Right renal cortex interstitium (tissue), 3 donors: ENCODE measurements at regions not wholly inside any gene's neighbourhood (a gene's known extent, or its start where the extent isn't known, plus 50 kb on each side); places are given as distances from the start of the nearest gene placed in this dataset.
"Not testable (repeated sequence)": the region's sequence is repeated elsewhere in the genome, so short reads cannot be mapped to it uniquely, and the experiment has no call there.

Experiments used
- DNase-seq, 3 donors: peaks; one replicate each; pipeline ENCODE4 v3.0.0-alpha.2; 2013; ENCODE audit warnings: low read depth in 3 of 3, low spot score in 2 of 3

DNA sequence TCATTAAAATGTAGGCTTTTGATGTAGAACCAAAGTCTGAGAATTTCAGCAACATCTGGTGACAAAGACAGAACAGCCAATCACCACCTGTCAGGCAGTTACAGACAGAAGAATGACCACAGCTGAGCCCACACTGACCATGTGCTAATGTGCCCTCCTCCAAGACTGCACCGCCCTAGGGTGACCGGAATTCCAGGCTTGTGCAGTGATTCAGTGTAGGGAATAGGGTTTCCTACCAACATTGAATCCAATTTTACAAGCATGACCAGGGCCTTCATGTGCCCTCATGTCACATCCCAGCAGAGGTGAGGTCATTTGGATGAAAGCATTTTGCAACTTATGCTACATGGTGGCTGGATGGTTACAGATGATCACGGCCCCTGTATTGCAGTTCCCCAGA, 412.5 kb downstream of the SOX2 start:
- DNase-seq, result no peak

DNA sequence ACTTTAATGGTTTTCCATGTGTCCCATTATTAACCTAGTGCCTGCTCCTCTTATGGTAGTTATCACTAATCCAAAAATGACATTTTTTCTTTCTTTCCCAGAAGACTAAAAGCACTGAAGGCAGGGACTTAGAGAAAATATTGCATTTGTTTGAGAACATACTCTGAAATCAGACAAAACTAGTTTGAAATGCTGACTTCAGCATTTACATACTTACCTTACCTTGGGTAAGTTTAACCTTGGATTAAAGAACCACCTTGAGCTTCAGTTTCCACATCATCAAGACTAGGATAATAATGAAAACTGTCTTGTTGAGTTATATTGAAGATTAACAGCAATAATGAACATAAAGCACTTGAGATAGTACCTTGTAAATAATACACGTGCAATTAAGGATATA, 413.0 kb downstream of the SOX2 start:
- no peak for DNase-seq

DNA sequence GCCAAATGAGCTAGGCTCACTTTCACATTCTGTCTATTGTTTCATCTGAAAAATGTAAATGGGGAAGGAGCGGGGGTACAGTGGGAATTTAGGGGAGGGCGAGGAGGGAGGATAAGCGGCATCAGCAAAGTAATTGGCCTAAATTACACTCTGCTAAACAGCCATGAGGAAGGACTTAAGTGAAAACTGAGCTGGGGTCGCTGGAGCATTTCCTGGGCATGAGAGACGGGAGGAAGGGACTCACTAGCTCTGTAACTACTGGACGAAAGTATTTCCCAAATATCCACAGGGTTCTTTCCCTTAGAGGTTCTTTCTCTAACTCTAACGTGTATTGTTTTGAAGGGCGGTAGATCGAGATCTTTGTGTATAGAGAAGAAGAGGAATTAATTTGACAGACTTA, 418.0 kb downstream of the SOX2 start:
- DNase-seq, result no peak

DNA sequence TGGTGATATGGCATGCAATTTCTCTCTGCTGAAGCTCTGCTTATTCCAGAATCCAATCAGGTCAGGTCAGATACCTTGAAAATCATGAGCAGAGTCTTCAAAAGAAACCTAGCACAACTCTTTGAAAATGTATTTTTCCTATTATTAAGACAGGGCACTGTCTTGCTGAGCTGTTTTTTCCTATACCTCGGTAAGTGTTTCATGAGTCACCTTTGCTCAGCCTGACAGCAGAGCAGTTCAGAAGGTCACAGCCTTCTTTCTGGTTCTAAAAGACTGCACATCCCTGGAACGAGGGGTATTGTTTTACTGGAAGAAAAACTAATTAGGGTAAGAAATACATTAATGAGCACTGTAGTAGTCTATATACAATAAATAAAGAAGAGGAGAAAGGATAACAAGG, 422.0 kb downstream of the SOX2 start:
- DNase-seq, result no peak

DNA sequence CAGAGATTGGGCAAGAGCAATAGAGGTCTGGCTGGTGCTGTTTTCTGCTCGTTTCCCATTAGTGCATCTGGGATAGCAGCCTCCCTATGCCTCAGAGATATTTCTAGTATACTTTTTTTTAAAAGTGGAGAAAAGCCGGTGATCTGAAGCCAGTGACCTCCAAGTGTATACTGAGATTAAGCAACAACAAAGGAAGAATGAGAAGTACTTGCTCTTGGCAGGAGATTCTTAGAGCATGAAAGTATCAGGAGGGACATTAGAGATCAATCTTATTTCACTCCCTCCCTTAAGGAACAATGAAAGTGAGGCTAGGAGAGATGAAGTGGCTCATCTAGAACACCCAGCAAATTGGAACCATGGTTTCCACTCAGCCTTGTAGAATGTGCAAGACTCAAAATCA, 423.3 kb downstream of the SOX2 start:
- DNase-seq, result no peak

DNA sequence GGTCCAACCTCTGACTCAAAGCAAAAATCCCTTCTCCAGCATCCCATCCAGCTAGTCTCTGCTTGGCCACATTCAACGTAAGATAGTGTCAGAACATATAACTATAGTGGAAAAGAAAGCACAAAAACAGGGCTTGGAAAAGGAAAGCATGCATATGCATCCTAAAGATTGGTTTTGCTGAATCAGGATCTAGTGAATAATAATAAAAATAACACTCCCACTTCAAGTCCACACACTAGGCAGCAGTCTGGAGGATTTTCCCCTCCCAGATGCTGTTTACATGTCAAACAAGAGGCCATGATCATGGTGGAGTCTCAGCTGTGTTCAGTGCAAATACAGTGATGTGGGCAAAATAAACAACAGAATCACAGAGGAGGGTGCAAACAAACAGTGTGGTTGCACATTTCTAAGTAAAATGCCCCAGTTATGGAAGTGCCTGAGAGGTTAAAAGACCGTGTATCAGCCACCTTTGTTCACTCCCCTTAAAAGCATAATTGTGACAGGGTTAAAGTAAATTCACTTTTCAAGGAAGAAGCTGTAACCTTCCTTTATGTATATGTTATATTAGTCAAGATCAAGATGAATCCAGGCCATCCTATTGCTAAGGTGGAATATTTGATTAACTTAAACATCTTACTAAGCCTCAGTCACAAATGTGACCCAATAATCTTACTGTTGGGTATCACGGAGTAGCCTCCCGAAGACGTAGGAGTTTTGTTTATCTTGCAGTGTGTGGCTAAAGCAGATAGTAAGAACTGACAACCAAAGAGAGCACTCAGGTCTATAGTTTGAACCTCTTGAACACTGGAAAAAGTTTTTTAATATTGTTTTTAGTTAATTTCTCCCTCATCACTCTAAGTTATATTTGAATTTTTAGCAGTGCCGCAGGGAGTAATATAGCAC, 424.5 kb downstream of the SOX2 start:
- no peak for DNase-seq

DNA sequence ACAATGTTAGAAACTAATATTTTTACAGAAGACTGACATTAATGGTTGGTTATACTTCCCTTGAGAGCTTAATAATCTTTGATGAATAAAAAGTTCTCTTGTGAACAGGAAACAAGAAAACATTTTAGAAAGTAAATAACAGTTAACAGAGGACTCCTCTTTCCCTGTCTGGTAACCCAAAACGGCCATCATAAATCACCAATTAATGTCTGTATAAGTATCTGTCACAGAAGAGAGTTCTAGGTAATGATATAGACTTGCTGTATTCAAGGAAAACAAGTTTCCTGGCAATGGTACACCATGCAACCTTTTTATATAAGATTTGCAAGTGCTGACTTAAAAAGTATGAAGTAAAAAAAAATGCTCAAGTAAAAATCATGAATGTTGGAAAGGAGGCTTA, 426.7 kb downstream of the SOX2 start:
- DNase-seq, result no peak

DNA sequence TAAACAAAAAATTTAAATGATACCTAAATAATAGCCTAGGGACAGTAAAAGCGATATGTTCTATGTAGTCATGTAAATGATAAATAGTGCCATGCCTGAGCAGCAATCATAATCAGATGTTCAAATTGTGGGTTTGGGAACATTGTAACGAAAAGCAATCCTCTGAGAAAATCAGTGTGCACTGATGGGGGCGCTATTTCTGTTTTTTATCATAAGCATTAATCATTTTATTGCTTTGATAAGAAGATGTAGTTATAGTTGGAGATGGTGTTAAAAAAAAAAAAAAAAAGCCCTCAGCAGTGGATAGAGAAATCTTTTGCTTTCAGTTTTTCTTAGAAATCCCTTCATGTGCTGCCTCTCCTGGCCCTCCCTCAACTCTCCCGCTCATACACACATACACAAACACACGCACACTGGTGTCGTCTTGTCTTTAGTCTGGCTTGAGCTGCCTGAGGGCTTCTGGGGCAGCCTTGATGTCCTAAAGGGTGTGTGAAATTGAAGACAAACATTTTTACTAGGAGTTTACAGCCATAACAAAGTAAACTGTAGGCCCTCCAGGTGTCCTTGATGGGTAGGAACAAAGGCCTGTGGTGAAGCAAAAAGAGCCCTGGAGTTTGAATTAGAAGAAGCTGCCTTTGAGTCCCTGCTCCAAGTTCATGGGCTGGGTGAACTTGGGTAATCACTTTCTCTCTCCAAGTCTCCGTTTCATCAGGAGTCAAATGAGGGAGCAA, 428.1 kb downstream of the SOX2 start:
- DNase-seq, result no peak

DNA sequence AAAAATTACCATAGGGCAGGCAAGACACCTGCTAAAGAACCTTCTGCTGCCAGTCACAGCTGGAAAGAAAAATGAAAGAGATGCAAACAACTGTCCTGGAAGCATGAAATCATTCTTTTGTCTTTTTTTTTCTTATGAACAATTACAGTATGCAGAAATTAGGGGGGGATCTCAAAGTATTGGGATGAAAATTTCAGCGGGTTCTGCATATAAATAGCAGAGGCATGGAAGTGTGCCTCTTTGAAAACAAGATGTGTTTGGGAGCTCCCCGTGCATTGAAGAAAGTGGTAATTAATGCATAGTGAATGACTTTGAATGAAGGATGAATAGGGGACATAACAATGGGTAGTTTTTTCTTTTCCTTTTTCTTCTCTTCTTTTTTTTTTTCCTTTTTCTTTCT, 431.2 kb downstream of the SOX2 start:
- no peak for DNase-seq

DNA sequence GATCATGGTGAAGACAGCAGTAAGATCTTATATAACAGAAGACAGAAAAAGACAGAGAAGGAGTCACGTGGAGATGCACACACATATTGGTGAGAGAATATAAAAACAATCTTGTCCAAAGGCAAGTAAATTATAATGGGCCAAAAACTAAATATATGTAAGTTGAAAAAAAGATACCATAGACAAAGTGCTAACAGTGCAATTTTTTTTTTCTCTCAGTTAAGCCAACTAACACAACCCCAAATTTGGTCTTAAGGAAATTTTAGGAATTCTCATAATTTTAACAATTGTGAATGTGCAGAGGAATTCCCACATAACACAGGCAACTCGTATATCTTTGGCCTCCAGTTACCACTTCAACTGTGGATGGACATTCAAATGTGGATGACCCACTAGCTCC, 432.2 kb downstream of the SOX2 start:
- DNase-seq, result no peak

DNA sequence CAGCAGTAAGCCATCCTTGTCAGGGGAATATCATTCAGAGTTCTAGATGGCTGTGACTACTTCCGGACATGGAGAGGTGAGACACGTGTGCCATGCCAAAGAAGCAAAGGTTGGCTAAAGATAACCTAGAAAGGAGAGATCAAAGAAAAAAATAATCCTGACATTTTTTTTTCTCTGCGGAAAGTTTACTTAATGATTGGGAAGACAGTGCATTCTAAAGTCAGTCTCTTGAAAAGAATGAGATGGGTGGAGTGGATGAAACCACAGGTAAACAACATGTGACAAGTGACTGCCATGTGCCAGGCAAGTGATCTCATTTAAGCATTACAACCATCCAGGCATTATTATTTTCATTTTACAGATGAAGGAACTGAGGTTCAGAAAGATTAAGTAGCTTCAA, 436.6 kb downstream of the SOX2 start:
- DNase-seq, result no peak

DNA sequence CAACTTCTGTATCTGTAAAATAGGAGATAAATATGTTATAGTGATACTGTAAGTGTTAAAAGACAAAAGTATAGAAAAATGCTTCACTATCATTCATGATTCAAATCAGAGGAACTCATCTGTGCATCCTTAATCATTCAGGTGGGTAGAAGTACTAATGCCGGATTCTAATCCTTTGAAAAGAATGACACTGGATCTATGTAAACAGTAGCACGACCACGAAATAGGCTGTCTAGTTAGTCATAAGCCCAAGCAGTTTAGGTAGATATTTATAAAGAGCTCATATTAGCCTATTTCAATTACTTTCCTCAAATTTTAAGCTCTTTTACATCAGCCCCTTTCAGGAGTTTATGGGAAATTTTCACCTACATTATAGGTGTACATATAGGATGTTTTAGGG, 437.9 kb downstream of the SOX2 start:
- no peak for DNase-seq

DNA sequence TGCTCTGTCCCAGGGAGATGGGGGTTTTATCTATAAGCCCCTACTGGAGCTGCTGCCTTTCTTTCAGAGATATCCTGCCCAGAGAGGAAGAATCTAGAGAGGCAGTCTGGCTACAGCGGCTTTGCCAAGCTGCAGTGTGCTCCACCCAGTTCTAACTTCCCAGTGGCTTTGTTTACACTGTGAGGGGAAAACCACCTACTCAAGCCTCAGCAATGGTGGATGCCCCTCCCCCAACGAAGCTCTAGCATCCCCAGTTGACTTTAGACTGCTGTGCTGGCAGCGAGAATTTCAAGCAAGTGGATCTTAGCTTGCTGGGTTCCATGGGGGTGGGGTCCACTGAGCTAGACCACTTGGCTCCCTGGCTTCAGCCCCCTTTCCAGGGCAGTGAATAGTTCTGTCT, 444.6 kb downstream of the SOX2 start:
- not testable (repeated sequence) for DNase-seq

DNA sequence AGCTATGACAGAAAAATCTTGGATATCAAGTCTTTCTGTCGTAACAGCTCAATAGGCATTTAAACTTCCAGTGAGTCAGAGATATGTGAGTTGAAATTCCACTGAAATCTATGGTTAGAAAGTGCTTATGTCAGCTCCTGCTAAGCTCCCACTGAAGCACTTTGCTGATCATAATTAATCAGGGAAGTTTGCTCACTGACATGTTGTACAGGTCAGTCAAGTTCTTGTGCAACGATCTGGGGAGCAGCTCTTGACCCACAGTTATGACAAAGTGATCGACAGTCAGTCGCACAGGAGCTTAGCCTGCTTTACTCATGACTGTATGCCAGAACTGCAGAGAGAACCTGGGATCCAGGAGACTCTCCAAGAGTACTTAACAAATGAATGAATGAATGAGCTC, 453.5 kb downstream of the SOX2 start:
- no peak for DNase-seq

DNA sequence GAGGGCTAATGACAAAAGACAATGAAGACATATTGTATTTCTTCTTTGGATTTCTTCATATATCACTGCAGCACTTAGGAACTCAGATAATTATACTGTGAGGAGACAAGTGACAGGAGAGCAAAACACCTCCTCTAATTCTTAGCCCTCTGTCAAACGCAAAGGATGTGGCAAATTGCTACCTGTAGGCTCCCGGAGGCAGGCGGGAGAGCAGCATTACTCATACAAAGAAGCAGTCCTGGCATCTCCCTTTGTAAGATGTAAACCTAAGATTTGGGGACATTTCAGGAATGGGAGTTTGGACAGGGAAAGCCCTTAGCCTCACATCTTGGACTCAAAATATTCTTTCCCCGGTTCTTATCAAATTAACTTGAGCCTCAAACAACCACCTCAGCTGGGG, 460.8 kb downstream of the SOX2 start:
- no peak for DNase-seq

DNA sequence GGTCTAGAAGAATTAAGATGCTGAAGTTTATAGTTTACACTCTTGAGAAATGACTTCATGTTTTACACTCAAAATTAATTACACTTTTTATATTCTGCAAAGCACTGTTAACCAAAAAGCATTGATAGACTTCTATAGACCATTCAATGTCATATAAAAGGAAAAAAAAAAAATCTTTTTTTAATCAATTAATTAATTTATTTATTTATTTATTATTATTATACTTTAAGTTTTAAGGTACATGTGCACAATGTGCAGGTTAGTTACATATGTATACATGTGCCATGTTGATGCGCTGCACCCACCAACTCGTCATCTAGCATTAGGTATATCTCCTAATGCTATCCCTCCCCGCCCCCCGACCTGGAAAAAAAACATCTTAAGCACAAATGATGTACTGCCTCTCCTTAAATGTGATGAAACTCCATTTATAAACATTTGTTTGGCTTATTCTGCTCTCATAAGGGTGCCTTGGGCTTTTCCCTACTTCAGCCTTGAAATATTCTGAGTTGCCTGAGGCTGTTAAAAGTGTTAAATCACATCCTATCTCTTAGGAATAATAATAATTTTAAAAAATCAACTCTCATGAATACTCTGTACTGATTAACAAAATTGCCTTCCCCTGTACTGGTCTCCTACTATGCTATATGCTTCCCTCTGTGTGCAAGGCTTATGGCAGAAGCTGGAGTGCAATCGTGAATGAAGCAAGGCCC, 466.9 kb downstream of the SOX2 start:
- DNase-seq, result no peak

DNA sequence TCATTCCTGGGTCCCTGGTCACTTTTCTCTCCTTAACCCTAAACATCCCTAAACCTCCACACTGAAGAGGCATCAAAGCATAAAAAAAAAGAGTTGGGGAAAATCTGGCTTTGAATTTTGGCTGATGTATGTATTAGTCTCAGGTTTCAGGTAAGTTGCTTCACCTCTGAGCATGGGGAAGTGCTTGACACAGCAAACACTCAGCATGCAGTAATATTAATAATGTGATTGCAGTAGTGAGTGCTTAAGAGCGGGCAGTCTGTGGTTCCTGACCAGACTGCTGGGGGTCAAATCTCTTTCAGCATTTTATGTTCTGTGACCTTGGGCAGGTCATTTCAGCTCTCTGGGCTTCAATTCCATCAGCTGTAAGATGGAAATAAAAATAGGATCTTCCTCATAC, 467.9 kb downstream of the SOX2 start:
- DNase-seq, result no peak

DNA sequence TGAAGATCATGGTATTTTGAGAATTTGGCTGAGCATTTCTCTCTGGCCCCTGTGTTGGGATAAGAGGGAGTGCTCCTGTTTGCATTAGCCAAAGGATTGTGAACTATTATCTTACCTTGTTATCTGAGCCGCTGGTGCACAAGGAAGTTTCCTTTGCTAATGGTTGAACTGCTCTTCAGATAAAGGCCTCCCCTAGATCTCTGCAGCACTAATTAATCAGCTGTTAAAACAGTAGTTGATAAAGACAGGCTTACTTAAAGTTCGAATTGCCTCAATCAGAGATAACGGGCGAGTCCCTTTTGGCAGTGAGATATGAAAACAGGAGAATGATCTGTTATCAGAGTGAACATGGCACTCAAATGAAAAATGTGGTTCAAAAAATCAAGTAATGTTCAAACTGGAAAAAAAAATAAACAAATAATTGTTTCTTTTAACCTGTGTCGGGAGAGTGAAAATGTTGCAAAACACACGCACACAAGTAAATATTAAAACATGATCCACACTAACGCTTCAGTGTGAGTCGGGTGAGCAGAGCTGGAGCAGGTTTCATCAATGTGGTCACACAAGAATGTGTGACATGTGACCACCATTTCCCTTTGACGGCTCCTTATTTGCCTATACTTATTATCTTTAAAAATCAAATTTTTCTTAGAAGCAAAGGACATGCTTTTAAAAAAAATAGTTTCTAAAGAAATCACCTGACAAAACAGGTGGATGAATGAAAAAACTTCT, 469.1 kb downstream of the SOX2 start:
- DNase-seq, result no peak

DNA sequence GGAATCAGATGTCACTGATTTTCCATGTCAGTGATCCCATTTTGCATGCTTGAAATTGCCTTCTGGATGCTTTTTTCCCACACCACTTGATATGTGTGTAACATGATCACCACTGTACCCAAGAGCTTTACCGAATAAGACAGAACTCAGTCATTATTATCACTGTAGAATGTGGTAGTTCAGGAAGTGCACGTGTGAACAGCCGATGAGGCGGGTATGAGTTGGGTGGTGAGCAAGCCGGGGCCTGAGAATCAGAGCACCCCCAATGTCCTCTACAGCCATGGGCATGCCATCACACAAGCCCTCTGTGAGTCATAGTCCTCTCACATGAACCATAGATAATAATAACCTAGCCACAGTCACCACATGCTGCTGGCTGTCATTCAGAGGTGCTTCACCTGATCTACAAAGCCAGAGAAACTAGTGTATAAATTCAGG, 470.8 kb downstream of the SOX2 start:
- DNase-seq, result no peak

DNA sequence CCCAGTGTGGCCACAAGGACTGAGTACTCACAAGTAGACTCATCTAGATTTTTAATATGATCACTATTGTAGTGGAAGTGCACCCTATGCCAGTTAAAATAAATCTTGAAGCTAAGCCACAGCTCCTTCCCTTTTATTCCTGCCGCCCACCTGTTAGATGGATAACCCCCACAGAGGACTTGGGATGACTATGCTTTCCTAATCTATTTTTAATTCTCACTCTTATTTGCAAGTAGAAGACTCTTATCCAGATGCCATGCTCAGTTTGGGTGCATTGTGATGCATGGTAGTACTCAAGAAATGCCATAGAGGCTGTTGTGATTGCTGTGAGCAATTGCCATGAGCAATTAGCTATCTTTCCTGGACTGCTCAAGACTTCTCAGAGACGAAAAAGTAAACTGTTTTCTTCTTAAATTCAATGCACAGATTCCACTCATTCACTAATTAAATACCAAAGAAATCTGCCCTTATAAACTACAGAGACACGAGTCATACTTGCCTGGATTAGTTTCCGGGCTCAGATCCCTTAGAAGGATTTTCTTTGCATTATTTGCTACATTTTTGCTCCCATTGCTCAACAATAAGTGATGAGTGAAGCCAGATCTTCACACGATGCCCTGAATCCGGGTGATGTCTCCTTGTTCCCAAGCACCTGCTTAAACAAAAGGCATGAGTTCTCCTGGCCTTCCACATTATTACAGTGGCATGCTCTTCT, 472.1 kb downstream of the SOX2 start:
- no peak for DNase-seq
